PC-3 (cell line): ENCODE measurements at regions not wholly inside any gene's neighbourhood (a gene's known extent, or its start where the extent isn't known, plus 50 kb on each side); places are given as distances from the start of the nearest gene placed in this dataset.

Source experiments
- EZH2 ChIP-seq: fragments of 300-600 bp; sonication (generic); IDR thresholded peaks from one replicate; pipeline ENCODE4 v1.6.1; 2017; ENCODE audit warnings: antibody characterized with exemption, mild to moderate bottlenecking, low read length; ENCODE audit not compliant: unreplicated experiment
- TF ChIP-seq, protein P1 (sequence below): fragments of 300-600 bp; sonication (generic); conservative IDR thresholded peaks from 2 replicates; pipeline ENCODE4 v1.5.1; 2017; ENCODE audit warnings: antibody characterized with exemption, low read depth, mild to moderate bottlenecking, low read length

DNA sequence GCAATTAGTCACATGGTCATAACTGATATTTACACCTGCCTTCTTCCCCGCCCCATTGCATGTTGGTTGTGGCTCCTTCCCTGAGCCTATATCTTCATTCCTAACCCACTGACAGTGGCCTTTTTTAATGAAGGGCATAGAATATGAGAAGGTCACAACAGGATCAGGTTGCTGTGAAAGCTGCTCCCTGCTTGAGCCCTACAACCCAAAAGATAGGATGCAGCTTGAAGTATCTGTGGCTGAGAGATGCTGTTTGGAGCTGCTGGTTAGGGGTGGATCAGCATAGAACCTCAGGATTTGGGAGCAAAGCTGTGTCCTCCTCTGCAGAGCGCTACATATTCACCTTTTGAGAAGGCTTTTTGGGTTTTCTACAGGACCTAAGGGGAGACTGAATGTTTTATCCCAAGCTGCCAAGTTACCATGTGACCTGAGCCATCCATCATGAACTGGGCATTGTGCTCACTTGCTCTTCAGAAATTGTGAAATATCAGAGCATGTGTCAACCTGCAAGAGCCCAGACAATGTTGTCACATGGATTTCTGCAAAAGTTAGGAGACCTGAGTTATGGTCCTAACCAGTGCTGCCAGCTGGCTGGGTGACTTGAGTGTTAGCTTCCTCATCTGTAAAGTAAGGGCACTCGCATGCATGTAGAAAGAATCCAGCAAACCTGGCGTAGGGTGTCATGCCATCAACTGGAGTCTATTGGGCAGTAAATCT is 49.8 kb upstream of the ARL8B start:
- TF ChIP-seq, protein P1, sequence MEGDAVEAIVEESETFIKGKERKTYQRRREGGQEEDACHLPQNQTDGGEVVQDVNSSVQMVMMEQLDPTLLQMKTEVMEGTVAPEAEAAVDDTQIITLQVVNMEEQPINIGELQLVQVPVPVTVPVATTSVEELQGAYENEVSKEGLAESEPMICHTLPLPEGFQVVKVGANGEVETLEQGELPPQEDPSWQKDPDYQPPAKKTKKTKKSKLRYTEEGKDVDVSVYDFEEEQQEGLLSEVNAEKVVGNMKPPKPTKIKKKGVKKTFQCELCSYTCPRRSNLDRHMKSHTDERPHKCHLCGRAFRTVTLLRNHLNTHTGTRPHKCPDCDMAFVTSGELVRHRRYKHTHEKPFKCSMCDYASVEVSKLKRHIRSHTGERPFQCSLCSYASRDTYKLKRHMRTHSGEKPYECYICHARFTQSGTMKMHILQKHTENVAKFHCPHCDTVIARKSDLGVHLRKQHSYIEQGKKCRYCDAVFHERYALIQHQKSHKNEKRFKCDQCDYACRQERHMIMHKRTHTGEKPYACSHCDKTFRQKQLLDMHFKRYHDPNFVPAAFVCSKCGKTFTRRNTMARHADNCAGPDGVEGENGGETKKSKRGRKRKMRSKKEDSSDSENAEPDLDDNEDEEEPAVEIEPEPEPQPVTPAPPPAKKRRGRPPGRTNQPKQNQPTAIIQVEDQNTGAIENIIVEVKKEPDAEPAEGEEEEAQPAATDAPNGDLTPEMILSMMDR, result no peak
- TF ChIP-seq EZH2, result no peak
